Peyer's patch (tissue), 4 donors: ENCODE measurements at regions not wholly inside any gene's neighbourhood (a gene's known extent, or its start where the extent isn't known, plus 50 kb on each side); places are given as distances from the start of the nearest gene placed in this dataset.
"Not testable (repeated sequence)": the region's sequence is repeated elsewhere in the genome, so short reads cannot be mapped to it uniquely, and the experiment has no call there.

Experiments used
- DNase-seq, 3 donors: peaks; one replicate each; pipeline ENCODE4 v3.0.0-alpha.2; 2017 to 2019
- H3K27ac ChIP-seq, 4 donors: fragments of 200-600 bp; sonication (generic); one replicate each; pipeline ENCODE4 v1.5.1; 2016 to 2019
- H3K27me3 ChIP-seq, 2 donors: fragments of 200-600 bp; sonication (generic); one replicate each; pipeline ENCODE4 v1.5.1; 2019
- H3K36me3 ChIP-seq, 3 donors: fragments of 200-600 bp; sonication (generic); one replicate each; pipeline ENCODE4 v1.5.1; 2016 to 2019
- H3K4me1 ChIP-seq, 4 donors: fragments of 200-600 bp; sonication (generic); one replicate each; pipeline ENCODE4 v1.5.1; 2016 to 2019
- H3K4me3 ChIP-seq, 4 donors: fragments of 200-600 bp; sonication (generic); 1 replicate in 3 of 4; 2 replicates in 1 of 4; pipeline ENCODE4 v1.5.1; 2016 to 2019; ENCODE audit warnings: mild to moderate bottlenecking in 1 of 4
- H3K9me3 ChIP-seq, 4 donors: fragments of 200-600 bp; sonication (generic); one replicate each; pipeline ENCODE4 v1.5.1; 2016 to 2019; ENCODE audit warnings: mild to moderate bottlenecking in 1 of 4
- POLR2A ChIP-seq, 2 donors: fragments of 450-650 bp; IDR thresholded peaks; one replicate each; pipeline ENCODE4 v1.5.1; 2017; ENCODE audit warnings: antibody characterized with exemption in 2 of 2, mild to moderate bottlenecking in 2 of 2, moderate library complexity in 2 of 2
- TF ChIP-seq, protein P1 (sequence below), 6 experiments: fragments of 450-650 bp in 4 of 6; fragments of 200-600 bp in 2 of 6; sonication (generic) in 1 of 6; IDR thresholded peaks; one replicate each; pipeline ENCODE4 v1.5.1; 2017 to 2019; ENCODE audit warnings: antibody characterized with exemption in 6 of 6, mild to moderate bottlenecking in 3 of 6, moderate library complexity in 1 of 6

DNA sequence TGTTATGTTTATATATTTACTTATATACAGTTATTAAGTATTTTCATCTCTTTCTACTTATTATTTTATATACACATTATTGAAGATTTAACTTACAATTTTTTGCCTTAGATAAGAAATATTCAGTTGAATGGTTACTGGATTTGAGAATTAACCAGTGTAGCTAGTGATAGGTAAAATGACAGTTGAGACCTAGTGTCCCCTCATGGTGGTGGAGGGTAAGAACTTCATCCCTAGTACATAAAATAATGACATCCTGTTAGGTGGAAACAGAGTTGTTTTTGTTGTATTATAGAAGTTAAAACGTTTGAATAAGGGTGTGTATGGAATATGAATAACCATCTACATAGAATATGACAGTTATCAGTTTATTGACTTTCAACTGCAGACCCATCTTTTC is 1152.4 kb upstream of the ALCAM start:
- DNase-seq: no peak
- no peaks in the 10 kb centered on the region for H3K9me3 ChIP-seq
- TF ChIP-seq, protein P1, sequence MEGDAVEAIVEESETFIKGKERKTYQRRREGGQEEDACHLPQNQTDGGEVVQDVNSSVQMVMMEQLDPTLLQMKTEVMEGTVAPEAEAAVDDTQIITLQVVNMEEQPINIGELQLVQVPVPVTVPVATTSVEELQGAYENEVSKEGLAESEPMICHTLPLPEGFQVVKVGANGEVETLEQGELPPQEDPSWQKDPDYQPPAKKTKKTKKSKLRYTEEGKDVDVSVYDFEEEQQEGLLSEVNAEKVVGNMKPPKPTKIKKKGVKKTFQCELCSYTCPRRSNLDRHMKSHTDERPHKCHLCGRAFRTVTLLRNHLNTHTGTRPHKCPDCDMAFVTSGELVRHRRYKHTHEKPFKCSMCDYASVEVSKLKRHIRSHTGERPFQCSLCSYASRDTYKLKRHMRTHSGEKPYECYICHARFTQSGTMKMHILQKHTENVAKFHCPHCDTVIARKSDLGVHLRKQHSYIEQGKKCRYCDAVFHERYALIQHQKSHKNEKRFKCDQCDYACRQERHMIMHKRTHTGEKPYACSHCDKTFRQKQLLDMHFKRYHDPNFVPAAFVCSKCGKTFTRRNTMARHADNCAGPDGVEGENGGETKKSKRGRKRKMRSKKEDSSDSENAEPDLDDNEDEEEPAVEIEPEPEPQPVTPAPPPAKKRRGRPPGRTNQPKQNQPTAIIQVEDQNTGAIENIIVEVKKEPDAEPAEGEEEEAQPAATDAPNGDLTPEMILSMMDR (IDR thresholded peaks at IDR 0.05): no peak
- TF ChIP-seq POLR2A (IDR thresholded peaks at IDR 0.05): no peak
- H3K36me3 ChIP-seq: no peaks in the 10 kb centered on the region
- H3K4me1 ChIP-seq: no peaks in the 10 kb centered on the region
- H3K4me3 ChIP-seq: no peak overlapping the region
- no peaks in the 10 kb centered on the region for H3K27me3 ChIP-seq
- no peak overlapping the region for H3K27ac ChIP-seq

DNA sequence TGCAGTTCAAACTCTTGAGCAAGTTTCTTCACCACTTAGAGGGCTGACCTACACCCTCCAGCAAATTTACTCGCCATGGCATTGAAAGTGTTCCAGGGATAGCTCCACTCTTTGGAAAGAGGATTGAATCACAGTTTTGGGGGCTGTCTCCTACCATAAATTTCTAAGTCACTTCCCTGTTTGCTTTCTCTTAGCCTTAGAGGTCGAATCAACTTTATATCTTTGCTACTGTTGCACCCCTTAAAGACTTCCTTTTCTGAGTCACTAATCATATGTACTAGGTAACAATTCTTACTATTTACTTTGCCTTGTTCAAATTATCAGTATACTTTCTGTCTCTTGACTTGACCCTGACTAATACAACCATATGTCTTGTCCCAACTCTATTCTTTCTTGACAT is 1151.8 kb upstream of the ALCAM start:
- Histone ChIP-seq H3K4me3 (no peak overlapping the region), H3K9me3 (no peaks in the 10 kb centered on the region), H3K36me3 (no peaks in the 10 kb centered on the region), H3K27ac (no peak overlapping the region), H3K27me3 (no peaks in the 10 kb centered on the region), H3K4me1 (no peaks in the 10 kb centered on the region)
- no peak for DNase-seq
- no peak for TF ChIP-seq POLR2A (IDR thresholded peaks at IDR 0.05)
- TF ChIP-seq, protein P1 (IDR thresholded peaks at IDR 0.05): no peak

DNA sequence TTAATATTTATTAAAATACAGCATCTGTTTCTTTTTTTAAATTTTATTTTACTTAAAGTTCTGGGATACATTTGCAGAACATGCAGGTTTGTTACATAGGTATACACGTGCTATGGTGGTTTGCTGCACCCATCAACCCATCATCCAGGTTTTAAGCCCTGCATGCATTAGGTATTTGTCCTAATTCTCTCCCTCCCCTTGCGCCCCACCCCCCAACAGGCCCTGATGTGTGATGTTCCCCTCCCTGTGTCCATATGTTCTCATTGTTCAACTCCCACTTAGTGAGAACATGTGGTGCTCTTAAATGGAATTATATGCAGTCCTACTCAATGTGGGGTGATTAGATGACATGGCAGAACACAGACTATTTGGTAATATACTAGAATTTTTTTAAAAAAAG is 1147.7 kb upstream of the ALCAM start:
- not testable (repeated sequence) for H3K4me1 ChIP-seq, DNase-seq, H3K4me3 ChIP-seq, H3K9me3 ChIP-seq, H3K27me3 ChIP-seq, H3K36me3 ChIP-seq, H3K27ac ChIP-seq

DNA sequence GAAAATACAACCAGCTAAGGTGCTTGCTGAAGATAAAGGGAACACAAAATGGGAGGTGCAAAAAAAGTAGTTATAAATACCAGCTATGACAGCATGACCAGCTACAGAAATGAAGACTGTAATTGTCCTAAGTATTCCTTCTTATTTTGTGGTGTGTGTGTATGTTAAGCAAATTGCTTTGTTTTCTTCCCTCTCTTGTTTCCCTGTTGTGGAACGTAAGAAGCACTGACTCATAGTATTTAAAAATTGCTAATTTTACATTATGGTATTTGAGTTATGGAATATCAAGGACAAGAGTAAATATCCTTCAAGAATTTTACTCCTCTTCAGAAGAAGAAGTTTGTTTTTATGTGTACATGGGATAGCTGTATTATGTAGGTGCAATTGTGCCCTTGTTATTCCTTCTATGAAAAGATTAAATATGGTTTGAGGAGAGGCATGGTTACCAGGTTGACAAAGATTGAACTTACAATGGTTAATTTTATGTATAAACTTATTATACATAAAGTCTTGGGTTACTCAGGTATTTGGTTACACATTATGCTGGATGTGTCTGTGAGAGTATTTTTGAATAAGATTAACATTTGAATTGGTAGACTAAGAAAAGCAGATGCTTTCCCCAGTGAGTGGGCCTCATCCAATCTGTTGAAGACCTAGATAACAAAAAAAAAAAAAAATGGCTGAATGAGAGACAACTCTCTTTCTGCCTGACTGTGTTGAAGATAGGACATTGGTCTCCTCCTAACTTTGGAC is 1132.1 kb upstream of the ALCAM start:
- DNase-seq: no peak
- no peaks in the 10 kb centered on the region for H3K4me1 ChIP-seq
- no peaks in the 10 kb centered on the region for H3K9me3 ChIP-seq
- no peak overlapping the region for H3K4me3 ChIP-seq
- H3K27me3 ChIP-seq: no peaks in the 10 kb centered on the region
- H3K27ac ChIP-seq: no peak overlapping the region
- no peaks in the 10 kb centered on the region for H3K36me3 ChIP-seq
- TF ChIP-seq, protein P1 (IDR thresholded peaks at IDR 0.05): no peak
- TF ChIP-seq POLR2A (IDR thresholded peaks at IDR 0.05): no peak

DNA sequence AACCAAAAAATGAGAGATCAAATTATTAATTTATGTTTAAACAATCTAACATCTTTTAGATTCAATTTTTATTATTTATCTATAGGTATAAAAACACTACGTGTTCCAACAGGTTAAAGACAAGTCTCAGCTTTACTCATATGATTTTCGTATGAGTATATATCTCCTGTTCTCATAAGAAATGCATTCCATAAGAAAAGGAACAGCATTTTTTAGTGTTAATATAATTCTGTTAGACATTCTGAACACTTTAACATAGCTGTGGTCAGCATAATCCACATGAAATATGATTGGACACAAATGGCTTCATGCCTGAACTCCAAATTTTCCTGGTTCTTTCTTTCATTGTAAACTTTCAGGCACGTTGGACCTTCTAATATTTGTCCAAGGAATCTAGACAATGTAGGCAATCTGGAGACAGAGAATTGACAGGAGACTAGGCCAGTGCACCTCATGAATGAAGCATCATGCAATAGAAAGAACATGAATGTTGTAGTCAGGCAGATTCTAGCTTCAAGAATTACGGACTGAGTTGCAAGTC is 1122.0 kb upstream of the ALCAM start:
- TF ChIP-seq, protein P1 (IDR thresholded peaks at IDR 0.05): no peak
- no peak for TF ChIP-seq POLR2A (IDR thresholded peaks at IDR 0.05)

DNA sequence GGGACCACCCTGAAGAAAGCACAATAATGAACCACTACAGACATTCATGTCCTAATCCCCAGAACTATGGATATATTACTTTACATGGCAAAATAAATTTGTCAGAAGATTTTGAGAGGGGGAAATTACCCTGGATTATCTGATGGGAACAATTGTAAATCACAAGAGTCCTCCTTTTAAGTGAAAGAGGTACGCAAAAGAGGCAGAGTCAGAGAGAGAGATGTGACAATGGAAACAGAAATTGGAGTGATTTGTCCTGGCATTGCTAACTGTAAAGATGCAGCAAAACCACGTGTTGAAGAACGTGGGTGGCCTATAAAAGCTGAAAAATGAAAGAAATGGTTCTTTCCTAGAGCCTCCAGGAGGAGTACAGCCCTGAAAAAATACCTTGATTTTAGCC is 1121.4 kb upstream of the ALCAM start:
- no peaks in the 10 kb centered on the region for H3K9me3 ChIP-seq
- TF ChIP-seq, protein P1 (IDR thresholded peaks at IDR 0.05): no peak
- no peak for TF ChIP-seq POLR2A (IDR thresholded peaks at IDR 0.05)
- H3K27me3 ChIP-seq: no peaks in the 10 kb centered on the region
- no peak overlapping the region for H3K4me3 ChIP-seq
- DNase-seq: no peak
- H3K36me3 ChIP-seq: no peaks in the 10 kb centered on the region
- no peaks in the 10 kb centered on the region for H3K4me1 ChIP-seq
- H3K27ac ChIP-seq: no peak overlapping the region

More for the DNA sequence above, 1122.0 kb upstream of the ALCAM start:
- Histone ChIP-seq H3K4me3 (no peak overlapping the region), H3K4me1 (no peaks in the 10 kb centered on the region), H3K36me3 (no peaks in the 10 kb centered on the region), H3K27me3 (no peaks in the 10 kb centered on the region), H3K9me3 (no peaks in the 10 kb centered on the region), H3K27ac (no peak overlapping the region)
- DNase-seq: no peak
